PC-3 (cell line): ENCODE measurements at regions not wholly inside any gene's neighbourhood (a gene's known extent, or its start where the extent isn't known, plus 50 kb on each side); places are given as distances from the start of the nearest gene placed in this dataset.

Experiments
- ATAC-seq: fragments of 200-7000 bp; cut with Tn5 transposase; 2 replicates; pipeline ENCODE4 v1.9.1; 2020; ENCODE audit warnings: mild to moderate bottlenecking, moderate library complexity
- BruUV-seq: library from RNA; stranded (reverse); fragments of 400-500 nt; replicated peaks from 2 replicates; lab custom pipeline; 2021; lab: Mats Ljungman, UMichigan
- CTCF ChIA-PET: fragments of 300-600 bp; sonication (Branson Sonifier 250); formaldehyde crosslinking; loops from one replicate; lab custom pipeline; 2022; ENCODE audit warnings: antibody characterized with exemption; lab: Charles Lee
- POLR2A ChIA-PET: fragments of 300-600 bp; sonication (Branson Sonifier 250); formaldehyde crosslinking; loops from one replicate; lab custom pipeline; 2022; ENCODE audit warnings: antibody characterized with exemption; ENCODE audit not compliant: unreplicated experiment; lab: Charles Lee
- DNase-seq: peaks from one replicate; pipeline ENCODE4 v3.0.0-alpha.2; 2015
- H2AFZ ChIP-seq: fragments of 300-600 bp; sonication (generic); 2 replicates; pipeline ENCODE4 v1.6.0; 2016; ENCODE audit warnings: antibody characterized with exemption, low read length
- H3F3A ChIP-seq: fragments of 300-600 bp; sonication (generic); one replicate; pipeline ENCODE4 v1.6.0; 2017; ENCODE audit warnings: antibody characterized with exemption, low read length, control low read depth, mild to moderate bottlenecking; ENCODE audit not compliant: unreplicated experiment
- H3K27ac ChIP-seq: fragments of 300-600 bp; sonication (generic); 2 replicates; pipeline ENCODE4 v1.5.1; 2016; ENCODE audit warnings: mild to moderate bottlenecking, low read length
- H3K27me3 ChIP-seq: fragments of 300-600 bp; sonication (generic); 2 replicates; pipeline ENCODE4 v1.6.1; 2016; ENCODE audit warnings: low read length, mixed read lengths
- H3K36me3 ChIP-seq: fragments of 300-600 bp; sonication (generic); 2 replicates; pipeline ENCODE4 v1.6.1; 2016; ENCODE audit warnings: low read depth, mixed run types, low read length, mixed read lengths
- H3K4me1 ChIP-seq: fragments of 300-600 bp; sonication (generic); 2 replicates; pipeline ENCODE4 v1.5.1; 2016; ENCODE audit warnings: low read length; ENCODE audit not compliant: insufficient read depth
- H3K4me2 ChIP-seq: fragments of 300-600 bp; sonication (generic); 2 replicates; pipeline ENCODE4 v1.6.0; 2016; ENCODE audit warnings: low read length
- H3K4me3 ChIP-seq: fragments of 300-600 bp; sonication (generic); 2 replicates; pipeline ENCODE4 v1.5.1; 2016; ENCODE audit warnings: mild to moderate bottlenecking, low read length, mixed read lengths
- H3K79me2 ChIP-seq: fragments of 300-600 bp; sonication (generic); 2 replicates; pipeline ENCODE4 v1.6.1; 2017; ENCODE audit warnings: low read length, mixed read lengths
- H3K9ac ChIP-seq: fragments of 300-600 bp; sonication (generic); 2 replicates; pipeline ENCODE4 v1.6.0; 2016; ENCODE audit warnings: mild to moderate bottlenecking, low read length
- H3K9me2 ChIP-seq: fragments of 300-600 bp; sonication (generic); replicated peaks from 2 replicates; pipeline ENCODE4 v1.6.1; 2016; ENCODE audit warnings: mixed run types, low read length, mixed read lengths
- H3K9me3 ChIP-seq: fragments of 300-600 bp; sonication (generic); 2 replicates; pipeline ENCODE4 v1.6.1; 2016; ENCODE audit warnings: low read length, mixed read lengths
- H4K20me1 ChIP-seq: fragments of 300-600 bp; sonication (generic); 2 replicates; pipeline ENCODE4 v1.6.1; 2016; ENCODE audit warnings: low read length, mixed read lengths
- EZH2 ChIP-seq: fragments of 300-600 bp; sonication (generic); IDR thresholded peaks from one replicate; pipeline ENCODE4 v1.6.1; 2017; ENCODE audit warnings: antibody characterized with exemption, mild to moderate bottlenecking, low read length; ENCODE audit not compliant: unreplicated experiment
- EZH2phosphoT487 ChIP-seq: fragments of 300-600 bp; sonication (generic); IDR thresholded peaks from 2 replicates; pipeline ENCODE4 v1.6.1; 2018; ENCODE audit warnings: mild to moderate bottlenecking, antibody characterized with exemption, low read length, borderline replicate concordance
- intact Hi-C: fragments of 100-400 bp; cut with micrococcal nuclease; formaldehyde crosslinking; loops from 2 replicates; pipeline ENCODE4 v1.9.0; 2023
- TF ChIP-seq, protein P1 (sequence below): fragments of 300-600 bp; sonication (generic); conservative IDR thresholded peaks from 2 replicates; pipeline ENCODE4 v1.5.1; 2017; ENCODE audit warnings: antibody characterized with exemption, low read depth, mild to moderate bottlenecking, low read length

DNA sequence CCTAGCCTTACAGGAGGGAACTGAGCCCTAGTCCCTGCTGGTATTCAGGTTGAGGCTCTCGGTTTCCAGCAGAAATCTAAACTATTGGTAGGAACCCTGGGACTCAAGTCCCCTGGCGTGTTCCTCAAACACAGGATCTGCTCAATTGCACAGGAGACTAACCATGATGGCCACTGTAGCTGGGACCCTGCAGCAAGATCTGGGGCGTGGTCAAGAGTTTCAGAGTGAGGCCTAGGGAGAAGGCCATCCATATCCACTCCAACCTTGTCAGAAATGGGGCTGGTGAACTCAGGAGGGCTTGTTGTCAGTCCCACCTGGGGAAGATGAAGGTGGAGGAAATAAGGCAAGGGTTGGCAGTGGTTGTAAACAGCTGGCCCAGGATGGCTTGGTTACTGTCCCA is 49.9 kb upstream of the PAX6 start:
- Histone ChIP-seq H3K9me2 (no peaks in the 10 kb centered on the region), H3K9ac (no peak overlapping the region), H3K4me1 (peaks cover 9% of the 10 kb centered on the region), H3K27ac (no peak overlapping the region), H3F3A (no peaks in the 10 kb centered on the region), H4K20me1 (no peaks in the 10 kb centered on the region), H3K4me3 (no peak overlapping the region), H3K4me2 (no peak overlapping the region), H3K27me3 (no peaks in the 10 kb centered on the region), H3K36me3 (no peaks in the 10 kb centered on the region), H3K79me2 (no peaks in the 10 kb centered on the region), H2AFZ (no peak overlapping the region), H3K9me3 (no peaks in the 10 kb centered on the region)
- POLR2A ChIA-PET = no interaction called here
- intact Hi-C loops = no loop called here
- DNase-seq (no peak), ATAC-seq (no peak)
- CTCF ChIA-PET = interaction anchor here (0.6 kb wide), 1 partner anchor 9 kb away, joined by 5 read pairs; no protein-coding TSS in a partner anchor
- TF ChIP-seq EZH2 (no peak), EZH2phosphoT487 (no peak)
- TF ChIP-seq, protein P1, sequence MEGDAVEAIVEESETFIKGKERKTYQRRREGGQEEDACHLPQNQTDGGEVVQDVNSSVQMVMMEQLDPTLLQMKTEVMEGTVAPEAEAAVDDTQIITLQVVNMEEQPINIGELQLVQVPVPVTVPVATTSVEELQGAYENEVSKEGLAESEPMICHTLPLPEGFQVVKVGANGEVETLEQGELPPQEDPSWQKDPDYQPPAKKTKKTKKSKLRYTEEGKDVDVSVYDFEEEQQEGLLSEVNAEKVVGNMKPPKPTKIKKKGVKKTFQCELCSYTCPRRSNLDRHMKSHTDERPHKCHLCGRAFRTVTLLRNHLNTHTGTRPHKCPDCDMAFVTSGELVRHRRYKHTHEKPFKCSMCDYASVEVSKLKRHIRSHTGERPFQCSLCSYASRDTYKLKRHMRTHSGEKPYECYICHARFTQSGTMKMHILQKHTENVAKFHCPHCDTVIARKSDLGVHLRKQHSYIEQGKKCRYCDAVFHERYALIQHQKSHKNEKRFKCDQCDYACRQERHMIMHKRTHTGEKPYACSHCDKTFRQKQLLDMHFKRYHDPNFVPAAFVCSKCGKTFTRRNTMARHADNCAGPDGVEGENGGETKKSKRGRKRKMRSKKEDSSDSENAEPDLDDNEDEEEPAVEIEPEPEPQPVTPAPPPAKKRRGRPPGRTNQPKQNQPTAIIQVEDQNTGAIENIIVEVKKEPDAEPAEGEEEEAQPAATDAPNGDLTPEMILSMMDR = no peak
- no TSS peak for BruUV-seq
